ENCODE measurements at regions not wholly inside any gene's neighbourhood (a gene's known extent, or its start where the extent isn't known, plus 50 kb on each side); places are given as distances from the start of the nearest gene placed in this dataset.
"Not testable (repeated sequence)": the region's sequence is repeated elsewhere in the genome, so short reads cannot be mapped to it uniquely, and the experiment has no call there.

- DNase-seq = no peak
Observed at GRCh38 chr2:61774351-61774750, 79.5 kb downstream of the FAM161A start.

DNA sequence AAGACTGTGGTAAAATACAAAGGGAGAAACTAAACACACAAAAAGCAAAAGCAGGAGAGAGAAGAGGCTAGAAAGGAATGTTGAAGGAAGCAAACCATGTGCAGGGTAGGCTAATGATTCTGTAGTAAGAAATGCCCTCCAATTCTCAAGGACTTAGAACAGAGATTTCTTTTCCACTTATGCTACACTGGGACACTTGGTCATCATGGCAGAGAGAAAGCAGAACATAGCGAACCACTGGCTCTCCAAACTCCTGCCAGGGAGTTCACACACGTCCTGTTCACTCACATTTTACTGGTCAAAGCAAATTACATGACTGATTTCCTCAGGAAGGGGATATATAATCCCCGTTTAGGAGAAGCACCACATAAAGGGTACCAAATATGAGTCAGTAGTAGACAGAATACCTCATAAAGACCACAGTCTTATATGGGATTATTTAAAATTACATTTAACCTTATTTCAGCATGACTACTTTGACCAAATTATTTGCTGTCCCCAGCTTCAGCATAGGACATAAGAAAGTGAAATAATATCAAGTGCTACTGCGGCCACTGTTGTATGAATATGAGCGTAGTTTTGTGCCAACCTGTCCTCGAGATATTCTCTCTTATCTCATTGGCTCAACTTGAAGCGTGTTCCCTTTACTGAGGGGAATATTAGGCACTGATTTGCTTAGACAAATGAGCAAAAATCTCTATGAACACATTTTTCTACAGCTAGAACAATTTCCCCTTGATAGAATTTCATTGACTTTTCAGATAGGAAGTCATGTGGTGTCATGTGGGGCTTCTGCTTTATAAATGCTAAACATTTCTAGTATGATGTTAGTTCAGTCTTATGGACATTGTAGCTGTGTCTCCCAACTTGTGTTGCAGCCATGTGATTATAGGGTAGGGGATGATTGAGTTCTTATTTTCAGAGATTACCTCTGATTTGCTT is 81.7 kb downstream of the FAM161A start:
- DNase-seq = no peak

DNA sequence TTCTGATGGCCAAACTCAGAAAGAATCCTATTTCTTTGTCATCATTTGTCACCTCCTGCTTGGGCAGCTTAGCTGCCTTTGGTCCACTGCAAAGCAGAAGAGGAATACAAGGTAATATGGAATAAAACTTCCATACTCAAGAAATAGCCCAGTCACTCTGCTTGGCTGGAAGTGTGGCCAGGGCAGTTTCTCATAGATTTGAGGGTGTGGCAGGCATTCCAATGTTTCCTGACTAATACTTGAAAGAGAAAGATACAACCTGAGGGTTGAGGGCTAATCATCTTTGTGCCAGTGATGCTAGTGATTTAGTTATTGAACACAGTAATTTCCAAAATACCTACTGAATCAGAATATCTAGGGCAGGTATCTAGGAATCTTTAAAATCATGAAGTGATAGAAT is 83.1 kb downstream of the FAM161A start:
- no peak for DNase-seq

DNA sequence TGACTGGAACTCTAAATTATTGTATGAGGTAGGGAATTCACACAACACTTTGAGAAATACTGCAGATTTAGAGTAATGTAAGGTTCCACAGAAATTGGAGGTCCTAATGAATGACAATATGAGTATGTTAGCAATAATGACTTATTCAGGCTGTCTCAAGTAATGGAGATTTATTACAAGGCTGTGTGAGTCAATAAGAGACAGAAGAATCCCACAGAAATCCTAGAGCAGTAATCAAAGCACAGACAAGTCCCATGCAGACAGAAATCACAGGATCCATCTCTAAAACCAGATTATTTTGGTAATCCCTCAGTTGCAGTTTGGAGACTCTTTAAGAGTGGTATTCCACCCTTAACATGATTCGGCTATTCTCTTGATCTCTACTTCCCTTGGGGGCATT is 83.6 kb downstream of the FAM161A start:
- no peak for DNase-seq

- no peak for DNase-seq
Observed at GRCh38 chr2:61769093-61769675, 84.7 kb downstream of the FAM161A start.

DNA sequence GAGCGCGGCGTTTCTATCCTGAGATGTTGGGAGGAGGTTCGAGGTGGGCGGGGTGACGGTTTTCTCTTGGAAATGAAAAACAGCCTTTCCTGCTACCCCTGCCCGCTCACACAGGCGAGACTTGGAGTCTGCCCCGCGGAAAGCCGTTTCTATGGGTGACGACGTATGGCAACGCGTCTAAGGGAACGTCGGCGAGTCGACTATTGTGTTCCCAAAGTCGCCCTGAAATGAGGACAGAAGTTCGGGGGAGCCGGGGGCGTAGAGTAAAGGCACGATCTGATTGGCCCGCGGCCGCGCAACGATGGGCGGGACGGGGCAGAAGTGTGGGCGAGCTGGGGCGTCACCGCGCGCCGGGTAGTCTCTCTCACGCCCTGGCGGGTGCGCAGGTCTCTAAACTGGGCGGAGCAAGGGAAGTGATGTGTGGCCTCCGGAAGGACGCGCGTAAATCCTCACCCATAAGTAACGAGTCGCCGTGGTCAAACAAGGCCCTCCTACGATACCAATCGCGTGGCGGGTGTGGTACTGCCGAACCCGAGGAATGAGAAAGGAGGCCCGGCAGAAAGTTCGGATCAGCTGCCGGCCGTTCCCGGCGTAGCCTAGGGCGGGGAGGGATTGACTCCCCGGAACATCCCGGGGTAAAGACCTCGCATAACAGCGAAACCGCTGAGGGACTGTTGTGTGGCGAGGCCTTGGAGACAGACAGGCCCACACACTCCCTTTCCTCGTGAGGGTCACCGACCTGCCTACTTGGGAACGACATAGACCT is 89.6 kb downstream of the FAM161A start:
- peak; percentile 96 for DNase-seq

DNA sequence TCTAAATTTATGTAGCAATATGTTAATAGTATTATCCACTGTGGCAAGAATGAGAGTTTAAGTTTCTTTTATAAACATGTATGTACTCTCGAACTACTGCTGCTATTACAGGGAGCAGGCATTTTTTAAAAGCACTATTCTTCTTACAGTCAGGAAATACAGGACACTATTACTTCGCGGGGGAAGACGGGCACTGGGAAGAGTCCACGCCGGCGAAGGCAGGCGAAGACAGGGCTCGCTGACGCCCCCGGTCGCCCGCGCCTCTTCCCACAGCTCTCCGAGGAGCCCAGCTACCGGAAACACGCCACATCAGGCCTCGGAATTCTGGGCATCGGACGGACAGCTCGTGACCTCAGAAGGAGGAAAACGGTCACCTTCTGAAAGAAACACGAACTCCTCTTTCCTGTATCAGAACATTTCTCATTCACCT is 90.2 kb downstream of the FAM161A start:
- DNase-seq = no peak

GRCh38 chr2:61762292-61762691 is 91.6 kb downstream of the FAM161A start:
- no peak for DNase-seq

DNA sequence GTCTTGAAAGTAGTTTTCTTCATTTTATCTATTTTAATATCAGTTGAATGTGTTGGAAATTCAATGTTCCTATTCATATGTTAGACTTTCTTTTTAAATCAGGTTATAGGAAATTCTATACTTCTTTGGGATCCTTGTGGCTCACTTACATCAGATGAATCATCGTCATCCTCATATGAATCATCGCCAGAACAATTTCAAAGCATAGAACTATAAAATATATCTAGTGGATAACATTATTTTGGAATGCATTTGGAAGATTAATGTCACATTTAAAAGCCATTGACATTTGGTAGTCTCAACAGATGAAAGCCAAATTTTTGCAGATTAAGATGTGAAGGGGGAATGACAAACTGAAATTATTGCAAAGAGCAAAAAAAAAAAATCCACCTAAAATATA is 94.1 kb downstream of the FAM161A start:
- no peak for DNase-seq

GRCh38 chr2:61759005-61759404 is 94.9 kb downstream of the FAM161A start:
- no peak for DNase-seq

- no peak for DNase-seq
Observed at GRCh38 chr2:61758159-61758558, 95.7 kb downstream of the FAM161A start.

DNA sequence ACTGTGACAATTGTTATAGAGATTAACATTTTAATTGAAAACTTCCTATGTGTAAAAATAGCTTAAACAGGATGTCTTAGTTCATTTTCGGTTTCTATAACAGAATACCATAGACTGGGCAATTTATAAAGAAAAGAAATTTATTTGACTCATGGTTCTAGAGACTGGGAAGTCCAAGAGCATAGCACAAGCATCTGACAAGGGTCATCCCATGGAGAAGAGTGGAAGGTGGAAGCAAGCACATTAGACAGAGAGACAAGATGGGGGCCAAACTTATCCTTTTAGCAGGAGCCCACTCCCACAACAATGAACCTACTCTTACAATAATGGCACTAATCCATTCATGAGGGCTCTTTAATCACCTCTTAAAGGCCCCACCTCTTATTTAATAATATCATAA is 100.3 kb downstream of the FAM161A start:
- no peak for DNase-seq

DNA sequence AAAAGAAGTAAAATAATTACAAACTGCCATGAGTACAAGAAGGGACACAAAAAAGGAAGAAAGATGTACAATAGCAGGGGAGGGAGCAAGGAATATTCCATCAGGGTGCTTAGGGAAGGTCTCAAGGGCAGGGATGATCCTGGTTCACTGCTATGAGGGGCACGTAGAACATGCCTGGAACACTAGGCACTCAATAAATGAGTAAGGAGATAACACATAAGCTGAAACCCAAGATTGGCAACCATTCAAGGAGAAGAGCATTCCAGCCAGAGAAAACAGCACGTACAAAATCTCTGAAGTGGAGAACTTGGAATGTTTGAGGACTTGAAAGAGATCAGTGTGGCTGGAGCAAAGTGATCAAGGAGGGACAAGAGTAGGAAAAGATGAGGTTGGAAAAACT is 103.2 kb downstream of the FAM161A start:
- no peak for DNase-seq

DNA sequence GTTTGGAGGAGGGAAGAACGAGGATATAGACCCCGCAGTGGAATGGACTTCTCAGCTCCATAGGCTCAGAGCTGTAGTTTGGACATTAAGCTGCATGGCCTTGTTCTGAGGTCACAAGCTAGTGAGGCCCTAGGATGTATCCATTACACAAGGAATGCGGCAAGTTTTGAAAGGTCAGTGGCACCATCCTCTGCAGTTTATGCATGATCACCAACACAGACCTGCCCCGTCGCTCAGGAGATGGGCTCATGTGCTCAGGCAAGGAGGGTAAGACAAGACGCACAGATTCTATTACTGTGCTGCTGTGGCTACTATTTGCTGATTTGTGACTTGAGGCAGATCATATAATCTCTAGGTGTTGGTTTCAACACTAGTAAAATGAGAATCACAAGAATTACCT is 110.9 kb downstream of the FAM161A start:
- no peak for DNase-seq

GRCh38 chr2:61737841-61738240 is 116.0 kb downstream of the FAM161A start:
- DNase-seq = no peak

DNA sequence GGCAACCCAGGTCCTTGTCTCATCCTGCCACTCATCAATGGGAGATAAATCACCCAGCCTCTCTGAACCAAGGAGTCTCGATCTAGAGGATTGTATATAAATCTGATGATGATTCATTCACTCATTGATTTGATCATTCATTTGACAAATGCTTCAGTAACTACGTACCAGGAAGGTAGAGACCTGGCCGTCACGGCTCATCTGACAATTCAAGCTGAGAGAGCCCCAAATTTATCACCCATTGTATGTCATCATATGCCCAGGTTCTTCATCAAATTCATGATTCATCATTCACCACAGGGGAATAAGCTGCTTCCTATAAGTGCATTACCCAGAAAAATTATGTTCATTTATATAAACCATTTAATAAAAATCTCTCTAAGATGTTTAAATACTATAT is 116.9 kb downstream of the FAM161A start:
- DNase-seq = no peak

DNA sequence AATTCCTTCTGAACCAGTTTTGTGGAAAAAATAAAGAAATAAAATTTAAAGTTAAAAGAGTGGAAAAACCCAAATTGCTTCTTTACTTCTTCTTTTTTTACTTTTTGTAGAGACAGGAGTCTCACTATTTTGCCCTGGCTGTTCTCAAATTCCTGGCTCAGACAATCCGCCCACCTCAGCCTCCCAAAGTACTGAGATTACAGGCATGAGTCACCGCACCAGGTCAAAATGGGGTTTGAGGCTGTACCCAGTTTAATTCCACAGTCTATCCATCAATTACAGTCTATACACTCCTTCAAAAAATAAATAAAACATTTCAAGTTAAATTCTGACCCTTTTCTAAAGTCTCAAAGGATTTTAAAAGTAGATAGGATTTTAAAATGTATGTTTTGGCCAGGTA is 120.3 kb downstream of the FAM161A start:
- no peak for DNase-seq

DNA sequence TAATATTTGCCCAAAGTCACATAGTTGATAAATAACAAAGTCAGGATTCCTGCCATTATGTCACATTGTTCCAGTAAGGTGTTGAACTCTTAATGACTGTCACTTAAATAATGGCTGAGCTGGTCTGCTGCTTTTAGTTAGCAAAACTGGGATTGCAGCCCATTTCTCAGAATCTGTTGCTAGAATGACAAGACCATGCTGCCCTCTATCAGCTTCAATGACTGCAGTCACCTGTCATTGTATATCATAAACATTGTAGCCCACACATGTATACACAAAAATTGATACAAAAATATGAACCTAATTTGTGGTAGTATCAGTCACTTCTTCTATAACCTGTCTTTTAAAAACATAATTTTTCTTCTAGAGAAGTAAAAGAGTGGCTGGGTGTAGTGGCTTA is 121.1 kb downstream of the FAM161A start:
- DNase-seq = no peak

DNA sequence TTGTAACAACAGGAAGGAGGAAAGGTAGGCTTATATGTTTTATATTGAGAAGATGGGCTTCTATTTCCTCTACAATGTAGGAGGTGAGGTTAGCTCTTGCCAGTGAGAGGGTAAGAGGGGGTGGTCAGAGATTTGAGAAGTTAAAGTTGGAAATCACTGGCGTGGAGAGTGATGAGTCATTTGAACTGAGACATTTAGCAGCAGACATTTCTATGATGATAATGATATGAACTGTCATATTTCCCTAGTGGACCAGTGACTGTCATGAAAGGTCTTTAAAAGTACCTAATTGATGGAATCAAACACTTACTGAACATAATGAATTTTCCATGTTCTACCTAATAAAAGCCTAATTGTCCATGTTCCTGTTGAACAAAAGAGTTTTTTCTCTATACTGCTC is 126.1 kb downstream of the FAM161A start:
- DNase-seq = no peak

- DNase-seq = no peak
Observed at GRCh38 chr2:61726456-61727209, 127.2 kb downstream of the FAM161A start.

GRCh38 chr2:61723364-61723763 is 130.5 kb downstream of the FAM161A start:
- DNase-seq = not testable (repeated sequence)

- DNase-seq = no peak
Observed at GRCh38 chr2:61722800-61723199, 131.1 kb downstream of the FAM161A start.

GRCh38 chr2:61722318-61722717 is 131.5 kb downstream of the FAM161A start:
- no peak for DNase-seq
